Mesendoderm (in vitro differentiated cells): ENCODE measurements at regions not wholly inside any gene's neighbourhood (a gene's known extent, or its start where the extent isn't known, plus 50 kb on each side); places are given as distances from the start of the nearest gene placed in this dataset.

Source experiments
- DNase-seq: peaks from one replicate; pipeline ENCODE4 v3.0.0; 2013
- H2AK5ac ChIP-seq: 2 replicates; pipeline ENCODE4 v1.6.1; 2013; ENCODE audit warnings: low read length, inconsistent platforms
- H2BK120ac ChIP-seq: 2 replicates; pipeline ENCODE4 v1.6.1; 2013; ENCODE audit warnings: low read depth, mild to moderate bottlenecking, low read length, moderate library complexity, mixed read lengths
- H2BK15ac ChIP-seq: replicated peaks from 2 replicates; pipeline ENCODE4 v1.6.1; 2013; ENCODE audit warnings: low read depth, mild to moderate bottlenecking, moderate library complexity
- H2BK5ac ChIP-seq: 2 replicates; pipeline ENCODE4 v1.6.1; 2013; ENCODE audit warnings: low read length, inconsistent platforms
- H3K18ac ChIP-seq: 2 replicates; pipeline ENCODE4 v1.6.1; 2013; ENCODE audit warnings: mild to moderate bottlenecking, low read length, mixed read lengths
- H3K23ac ChIP-seq: one replicate; pipeline ENCODE4 v1.6.1; 2013; ENCODE audit warnings: low read length
- H3K27ac ChIP-seq: 2 replicates; pipeline ENCODE4 v1.5.1; 2013; ENCODE audit warnings: low read depth, mild to moderate bottlenecking, inconsistent platforms, low read length, moderate library complexity
- H3K27me3 ChIP-seq: 2 replicates; pipeline ENCODE4 v1.6.1; 2013; ENCODE audit warnings: low read length, control low read depth, mild to moderate bottlenecking, inconsistent platforms; ENCODE audit not compliant: insufficient read depth, poor library complexity
- H3K36me3 ChIP-seq: 2 replicates; pipeline ENCODE4 v1.6.1; 2013; ENCODE audit warnings: low read length, inconsistent platforms; ENCODE audit not compliant: control insufficient read depth, insufficient read depth
- H3K4ac ChIP-seq: one replicate; pipeline ENCODE4 v1.6.1; 2013; ENCODE audit warnings: low read depth, mild to moderate bottlenecking, low read length, moderate library complexity
- H3K4me1 ChIP-seq: 2 replicates; pipeline ENCODE4 v1.6.1; 2013; ENCODE audit warnings: low read depth, low read length, inconsistent platforms; ENCODE audit not compliant: control insufficient read depth
- H3K4me2 ChIP-seq: 2 replicates; pipeline ENCODE4 v1.6.1; 2013; ENCODE audit warnings: low read length
- H3K4me3 ChIP-seq: 2 replicates; pipeline ENCODE4 v1.5.1; 2013; ENCODE audit warnings: mild to moderate bottlenecking, low read length
- H3K56ac ChIP-seq: one replicate; pipeline ENCODE4 v1.6.1; 2013; ENCODE audit warnings: low read length
- H3K79me1 ChIP-seq: 2 replicates; pipeline ENCODE4 v1.6.1; 2013; ENCODE audit warnings: low read length, inconsistent platforms
- H3K79me2 ChIP-seq: 2 replicates; pipeline ENCODE4 v1.6.1; 2013; ENCODE audit warnings: mild to moderate bottlenecking, low read length; ENCODE audit not compliant: control insufficient read depth, insufficient read depth
- H3K9ac ChIP-seq: 2 replicates; pipeline ENCODE4 v1.6.1; 2013; ENCODE audit warnings: low read length, inconsistent platforms
- H4K5ac ChIP-seq: one replicate; pipeline ENCODE4 v1.6.1; 2013; ENCODE audit warnings: low read length
- H4K8ac ChIP-seq: one replicate; pipeline ENCODE4 v1.6.1; 2013; ENCODE audit warnings: low read depth, mild to moderate bottlenecking, control low read depth, low read length, moderate library complexity
- WGBS: extraction: QIAGEN DNeasy Blood & Tissue Kit; methylation state at CpG from one replicate; pipeline ENCODE4 v1.1.7; 2013; ENCODE audit warnings: low lambda C conversion rate, missing lambda C conversion rate; ENCODE audit not compliant: insufficient coverage; ENCODE audit errors: extremely low coverage; 5-methylcytosine and 5-hydroxymethylcytosine counted together

GRCh38 chr17:55606488-55606815, 95.2 kb upstream of the SMIM36 start:
- Histone ChIP-seq H3K4ac (no peak overlapping the region), H3K4me3 (no peak overlapping the region), H3K27me3 (no peaks in the 10 kb centered on the region), H3K23ac (no peak overlapping the region), H3K56ac (no peak overlapping the region), H2AK5ac (no peak overlapping the region), H3K79me1 (no peaks in the 10 kb centered on the region), H3K9ac (no peak overlapping the region), H2BK120ac (no peak overlapping the region), H3K27ac (no peak overlapping the region), H4K8ac (no peak overlapping the region), H3K36me3 (no peaks in the 10 kb centered on the region), H3K79me2 (no peaks in the 10 kb centered on the region), H2BK15ac (no peak overlapping the region), H2BK5ac (peak overlapping the region; percentile 52), H3K18ac (peak overlapping the region; percentile 14), H4K5ac (no peak overlapping the region), H3K4me2 (no peak overlapping the region), H3K4me1 (peaks cover 2% of the 10 kb centered on the region)
- DNase-seq: no peak
- no CpG with 5 or more reads among the region's 1 CpG for WGBS

DNA sequence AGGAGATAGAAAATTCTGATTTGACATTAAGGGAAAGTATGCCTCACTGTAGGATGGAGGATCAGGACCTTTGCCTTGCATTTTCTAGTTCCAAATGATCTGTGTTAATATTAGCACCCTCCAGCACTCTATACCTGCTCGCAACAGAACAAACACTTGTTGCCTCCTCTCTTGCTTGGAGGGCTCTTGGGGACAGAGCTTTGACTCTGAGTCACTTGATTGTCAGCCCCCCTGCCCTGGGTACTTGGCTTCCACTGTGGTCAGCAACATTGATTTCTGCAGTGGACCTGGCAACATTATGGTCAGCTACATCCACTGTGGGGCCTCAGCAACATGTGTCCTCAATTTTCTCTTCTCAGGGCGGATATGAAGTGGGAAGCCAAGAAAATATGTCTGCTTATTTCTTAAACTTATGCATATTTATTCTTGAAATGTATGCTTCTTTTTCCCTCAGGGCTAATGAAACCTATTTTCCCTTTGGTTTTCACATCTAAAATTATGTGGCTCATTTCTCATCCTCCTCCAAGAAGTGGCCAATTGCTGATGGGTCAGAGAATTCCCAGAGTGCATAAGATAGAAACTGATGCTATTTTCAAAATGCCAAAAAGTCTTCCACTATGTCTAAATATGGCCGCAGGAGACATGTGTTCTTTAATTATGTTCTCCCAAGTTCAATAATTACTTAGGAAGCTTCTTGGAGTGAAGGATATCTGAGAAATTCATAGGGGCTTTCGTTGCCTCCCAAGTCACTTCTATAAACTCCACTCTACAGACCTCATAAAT, 94.6 kb upstream of the SMIM36 start:
- no peak overlapping the region for H2BK120ac ChIP-seq
- H2BK15ac ChIP-seq: no peak overlapping the region
- no peak overlapping the region for H4K5ac ChIP-seq
- no peak overlapping the region for H2AK5ac ChIP-seq
- H3K27me3 ChIP-seq: no peaks in the 10 kb centered on the region
- no peak overlapping the region for H2BK5ac ChIP-seq
- DNase-seq: no peak
- no peak overlapping the region for H3K4ac ChIP-seq
- no CpG with 5 or more reads among the region's 4 CpGs for WGBS
- H3K56ac ChIP-seq: peak overlapping the region; percentile 6
- H3K27ac ChIP-seq: no peak overlapping the region
- H3K9ac ChIP-seq: no peak overlapping the region
- H3K79me1 ChIP-seq: no peaks in the 10 kb centered on the region
- H3K23ac ChIP-seq: no peak overlapping the region
- H3K36me3 ChIP-seq: no peaks in the 10 kb centered on the region
- H3K79me2 ChIP-seq: no peaks in the 10 kb centered on the region
- no peak overlapping the region for H4K8ac ChIP-seq
- H3K4me3 ChIP-seq: no peak overlapping the region
- H3K4me2 ChIP-seq: no peak overlapping the region
- peak overlapping the region; percentile 14 for H3K18ac ChIP-seq
- peaks cover 2% of the 10 kb centered on the region for H3K4me1 ChIP-seq

- Histone ChIP-seq H3K4me3 (no peak overlapping the region), H3K56ac (no peak overlapping the region), H3K18ac (peak overlapping the region; percentile 60), H2BK120ac (no peak overlapping the region), H4K5ac (no peak overlapping the region), H3K36me3 (no peaks in the 10 kb centered on the region), H2AK5ac (no peak overlapping the region), H3K79me2 (no peaks in the 10 kb centered on the region), H3K27ac (no peak overlapping the region), H3K23ac (no peak overlapping the region), H4K8ac (no peak overlapping the region), H3K4me1 (peaks cover 2% of the 10 kb centered on the region), H3K27me3 (no peaks in the 10 kb centered on the region), H3K9ac (no peak overlapping the region), H2BK5ac (no peak overlapping the region), H2BK15ac (no peak overlapping the region), H3K4ac (no peak overlapping the region), H3K79me1 (no peaks in the 10 kb centered on the region), H3K4me2 (no peak overlapping the region)
- DNase-seq: peak; percentile 93
These were observed 90.7 kb upstream of the SMIM36 start for GRCh38 chr17:55601874-55602364.

- Histone ChIP-seq H3K27ac (no peak overlapping the region), H3K4me2 (no peak overlapping the region), H3K18ac (no peak overlapping the region), H3K27me3 (no peaks in the 10 kb centered on the region), H3K4ac (no peak overlapping the region), H2AK5ac (no peak overlapping the region), H4K8ac (no peak overlapping the region), H2BK5ac (no peak overlapping the region), H3K4me1 (no peaks in the 10 kb centered on the region), H3K36me3 (no peaks in the 10 kb centered on the region), H4K5ac (no peak overlapping the region), H3K9ac (no peak overlapping the region), H3K79me2 (no peaks in the 10 kb centered on the region), H3K56ac (no peak overlapping the region), H2BK15ac (no peak overlapping the region), H3K23ac (no peak overlapping the region), H3K79me1 (no peaks in the 10 kb centered on the region), H2BK120ac (no peak overlapping the region), H3K4me3 (no peak overlapping the region)
- DNase-seq: no peak
- WGBS: no CpG with 5 or more reads among the region's 1 CpG
These were observed 87.2 kb upstream of the SMIM36 start for GRCh38 chr17:55598495-55598894.

DNA sequence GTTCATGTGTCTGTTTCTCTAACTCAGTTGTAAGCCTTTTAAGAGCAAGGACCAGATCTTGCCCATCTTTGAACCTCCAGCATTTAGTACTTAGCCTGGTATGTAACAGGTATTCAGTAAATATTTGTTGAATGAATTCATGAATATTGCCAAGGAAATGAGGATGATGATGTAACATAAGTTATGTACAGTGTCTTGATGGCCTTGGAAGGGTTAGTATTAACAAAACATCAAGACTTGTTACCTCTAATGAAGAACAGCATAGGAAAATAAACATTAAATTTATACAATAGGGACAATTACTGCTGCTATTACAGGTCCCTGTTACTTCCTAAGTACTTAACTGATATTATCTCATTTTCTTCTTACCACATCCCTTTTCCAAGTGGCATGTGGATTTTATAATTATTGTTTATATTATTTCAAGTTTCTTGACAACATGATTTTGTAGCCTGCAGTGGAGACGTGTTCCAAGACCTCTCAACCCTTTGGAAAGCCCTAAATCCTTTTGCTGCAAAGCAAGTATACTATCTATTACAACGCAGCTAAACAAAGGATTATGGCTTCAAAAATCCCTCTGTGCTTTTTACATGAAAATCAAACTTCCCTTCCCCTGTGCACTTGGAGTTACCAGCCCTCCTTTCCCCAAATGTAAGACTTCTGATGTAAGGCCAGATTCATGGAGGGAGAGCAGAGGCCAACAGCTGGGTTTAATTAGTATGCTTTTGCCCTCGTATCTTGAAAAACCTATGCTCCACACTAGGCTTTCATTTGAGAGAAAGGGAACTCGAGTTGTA, 77.4 kb upstream of the SMIM36 start:
- no peak overlapping the region for H3K4me3 ChIP-seq
- no peak overlapping the region for H2AK5ac ChIP-seq
- no peak overlapping the region for H3K27ac ChIP-seq
- no peak overlapping the region for H3K9ac ChIP-seq
- H3K4me2 ChIP-seq: no peak overlapping the region
- H3K79me2 ChIP-seq: no peaks in the 10 kb centered on the region
- no peaks in the 10 kb centered on the region for H3K27me3 ChIP-seq
- no peaks in the 10 kb centered on the region for H3K79me1 ChIP-seq
- no peak overlapping the region for H2BK5ac ChIP-seq
- H3K18ac ChIP-seq: no peak overlapping the region
- H4K8ac ChIP-seq: no peak overlapping the region
- H2BK15ac ChIP-seq: no peak overlapping the region
- H3K4me1 ChIP-seq: no peaks in the 10 kb centered on the region
- no peak for DNase-seq
- H3K23ac ChIP-seq: no peak overlapping the region
- H3K36me3 ChIP-seq: no peaks in the 10 kb centered on the region
- H3K56ac ChIP-seq: no peak overlapping the region
- H2BK120ac ChIP-seq: no peak overlapping the region
- no peak overlapping the region for H3K4ac ChIP-seq
- WGBS: no CpG with 5 or more reads among the region's 4 CpGs
- no peak overlapping the region for H4K5ac ChIP-seq
